AG04449 (cell line): ENCODE measurements at regions not wholly inside any gene's neighbourhood (a gene's known extent, or its start where the extent isn't known, plus 50 kb on each side); places are given as distances from the start of the nearest gene placed in this dataset.
"Not testable (repeated sequence)": the region's sequence is repeated elsewhere in the genome, so short reads cannot be mapped to it uniquely, and the experiment has no call there.

Experiments used
- CTCF ChIA-PET: fragments of 350-600 bp; formaldehyde crosslinking; extraction: SDS; loops from one replicate; lab custom pipeline; 2021; ENCODE audit warnings: antibody characterized with exemption; lab: Yijun Ruan, JAX
- POLR2A ChIA-PET: fragments of 400-600, 350-600 bp; formaldehyde crosslinking; extraction: SDS; loops from one replicate; lab custom pipeline; 2020; ENCODE audit warnings: antibody characterized with exemption, inconsistent platforms; lab: Yijun Ruan, JAX
- DNase-seq: peaks from one replicate; pipeline ENCODE4 v3.0.0-alpha.2; 2010; ENCODE audit warnings: low read depth, low spot score
- H3K4me3 ChIP-seq: 2 replicates; pipeline ENCODE4 v1.5.1; 2011; ENCODE audit warnings: low read depth, mild to moderate bottlenecking, control low read depth, low read length
- CTCF ChIP-seq: IDR thresholded peaks from one replicate; pipeline ENCODE4 v1.5.1; 2011; ENCODE audit warnings: mild to moderate bottlenecking, moderate library complexity, low read length, control low read depth, inconsistent platforms; ENCODE audit not compliant: insufficient read depth; ENCODE audit errors: missing control alignments

GRCh38 chr7:57789130-57789529 is 339.2 kb downstream of the ZNF716 start:
- no peak overlapping the region for H3K4me3 ChIP-seq
- POLR2A ChIA-PET, result no interaction called here
- CTCF ChIA-PET, result no interaction called here
- no peak for TF ChIP-seq CTCF
- no peak for DNase-seq

GRCh38 chr7:57819491-57819981 is 369.6 kb downstream of the ZNF716 start:
- CTCF ChIA-PET, result no interaction called here
- TF ChIP-seq CTCF, result no peak
- no peak overlapping the region for H3K4me3 ChIP-seq
- no peak for DNase-seq
- POLR2A ChIA-PET, result no interaction called here

- H3K4me3 ChIP-seq, result no peak overlapping the region
- ChIA-PET POLR2A (no interaction called here), CTCF (no interaction called here)
- no peak for DNase-seq
- TF ChIP-seq CTCF, result no peak
Measured at GRCh38 chr7:57820477-57820876, 370.5 kb downstream of the ZNF716 start.

- no peak for DNase-seq
- no peak overlapping the region for H3K4me3 ChIP-seq
- ChIA-PET CTCF (no interaction called here), POLR2A (no interaction called here)
- no peak for TF ChIP-seq CTCF
Measured at GRCh38 chr7:57821438-57822382, 371.7 kb downstream of the ZNF716 start.

- H3K4me3 ChIP-seq, DNase-seq, CTCF ChIA-PET, POLR2A ChIA-PET: not testable (repeated sequence)
Measured at GRCh38 chr7:57826548-57826947, 376.6 kb downstream of the ZNF716 start.

- POLR2A ChIA-PET, H3K4me3 ChIP-seq, DNase-seq, CTCF ChIA-PET: not testable (repeated sequence)
Measured at GRCh38 chr7:57835161-57835560, 385.2 kb downstream of the ZNF716 start.

GRCh38 chr7:57839152-57839551 is 389.2 kb downstream of the ZNF716 start:
- H3K4me3 ChIP-seq, POLR2A ChIA-PET, DNase-seq, CTCF ChIA-PET: not testable (repeated sequence)
